ENCODE measurements at regions not wholly inside any gene's neighbourhood (a gene's known extent, or its start where the extent isn't known, plus 50 kb on each side); places are given as distances from the start of the nearest gene placed in this dataset.

- H3K4me1 Mint-ChIP-seq (ENCODE audit: low read depth) = peaks cover 7% of the 10 kb centered on the region
These were observed 921.9 kb upstream of the PRMT6 start for GRCh38 chr1:106134561-106134960.

GRCh38 chr1:106173101-106173500 lies 883.4 kb upstream of the PRMT6 start:
- H3K27ac Mint-ChIP-seq = no peak overlapping the region
- H3K4me3 Mint-ChIP-seq (ENCODE audit: low read depth) = no peak overlapping the region
- H3K4me1 Mint-ChIP-seq (ENCODE audit: low read depth) = no peaks in the 10 kb centered on the region
- H3K27me3 Mint-ChIP-seq = no peaks in the 10 kb centered on the region
- peaks cover 3% of the 10 kb centered on the region for H3K9me3 Mint-ChIP-seq (ENCODE audit: low read depth)
- DNase-seq (ENCODE audit: low spot score, unreplicated experiment) = no peak
- H3K36me3 Mint-ChIP-seq (ENCODE audit: insufficient read depth) = no peaks in the 10 kb centered on the region
- TF ChIP-seq CTCF (IDR thresholded peaks at IDR 0.05; ENCODE audit: unreplicated experiment) = no peak

More at GRCh38 chr1:106134561-106134960, 921.9 kb upstream of the PRMT6 start:
- TF ChIP-seq CTCF (IDR thresholded peaks at IDR 0.05; ENCODE audit: unreplicated experiment) = no peak
- no peaks in the 10 kb centered on the region for H3K36me3 Mint-ChIP-seq (ENCODE audit: insufficient read depth)
- no peak overlapping the region for H3K27ac Mint-ChIP-seq
- no peaks in the 10 kb centered on the region for H3K27me3 Mint-ChIP-seq
- no peak overlapping the region for H3K4me3 Mint-ChIP-seq (ENCODE audit: low read depth)
- no peak for DNase-seq (ENCODE audit: low spot score, unreplicated experiment)
- no peaks in the 10 kb centered on the region for H3K9me3 Mint-ChIP-seq (ENCODE audit: low read depth)

GRCh38 chr1:106178791-106179190 lies 877.7 kb upstream of the PRMT6 start:
- Mint-ChIP-seq H3K27ac (no peak overlapping the region), H3K4me1 (ENCODE audit: low read depth) (no peaks in the 10 kb centered on the region), H3K9me3 (ENCODE audit: low read depth) (peaks cover 8% of the 10 kb centered on the region), H3K36me3 (ENCODE audit: insufficient read depth) (no peaks in the 10 kb centered on the region), H3K4me3 (ENCODE audit: low read depth) (no peak overlapping the region), H3K27me3 (no peaks in the 10 kb centered on the region)
- no peak for DNase-seq (ENCODE audit: low spot score, unreplicated experiment)
- TF ChIP-seq CTCF (IDR thresholded peaks at IDR 0.05; ENCODE audit: unreplicated experiment) = no peak

- Mint-ChIP-seq H3K4me1 (ENCODE audit: low read depth) (no peaks in the 10 kb centered on the region), H3K36me3 (ENCODE audit: insufficient read depth) (no peaks in the 10 kb centered on the region), H3K4me3 (ENCODE audit: low read depth) (no peak overlapping the region), H3K27me3 (no peaks in the 10 kb centered on the region), H3K27ac (no peak overlapping the region), H3K9me3 (ENCODE audit: low read depth) (peaks cover 10% of the 10 kb centered on the region)
- DNase-seq (ENCODE audit: low spot score, unreplicated experiment) = no peak
- TF ChIP-seq CTCF (IDR thresholded peaks at IDR 0.05; ENCODE audit: unreplicated experiment) = no peak
These were observed 874.6 kb upstream of the PRMT6 start for GRCh38 chr1:106181866-106182265.

GRCh38 chr1:106185089-106185488 lies 871.4 kb upstream of the PRMT6 start:
- Mint-ChIP-seq H3K27ac (no peak overlapping the region), H3K27me3 (no peaks in the 10 kb centered on the region), H3K36me3 (ENCODE audit: insufficient read depth) (no peaks in the 10 kb centered on the region), H3K4me1 (ENCODE audit: low read depth) (no peaks in the 10 kb centered on the region), H3K4me3 (ENCODE audit: low read depth) (no peak overlapping the region), H3K9me3 (ENCODE audit: low read depth) (peaks cover 10% of the 10 kb centered on the region)
- no peak for TF ChIP-seq CTCF (IDR thresholded peaks at IDR 0.05; ENCODE audit: unreplicated experiment)
- no peak for DNase-seq (ENCODE audit: low spot score, unreplicated experiment)

Measured in progenitor cell of endocrine pancreas (in vitro differentiated cells).